ENCODE measurements at regions not wholly inside any gene's neighbourhood (a gene's known extent, or its start where the extent isn't known, plus 50 kb on each side); places are given as distances from the start of the nearest gene placed in this dataset.

DNA sequence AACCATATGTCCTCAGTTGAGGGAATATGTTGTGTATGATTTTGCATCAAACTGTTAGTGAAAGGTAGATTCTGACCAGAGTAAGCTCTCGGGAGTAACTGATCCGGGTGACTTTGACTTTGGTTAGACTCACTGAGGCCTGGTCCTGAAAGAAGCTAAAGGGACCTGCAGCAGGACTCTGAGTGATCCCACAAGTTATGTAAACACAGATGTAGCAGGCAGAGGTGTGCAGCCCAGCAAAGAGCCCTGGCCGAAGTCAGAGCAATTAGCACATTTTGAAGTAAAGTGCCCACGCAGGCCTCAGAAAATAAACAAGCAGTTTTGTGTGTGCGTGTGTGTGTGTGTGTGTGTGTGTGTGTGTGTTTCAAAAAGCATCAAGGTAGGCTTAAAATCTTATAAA is 245.6 kb upstream of the FERD3L start:
- Histone ChIP-seq H3K4me3 (no peak overlapping the region), H3K36me3 (ENCODE audit: low read depth) (no peaks in the 10 kb centered on the region), H3K4me1 (ENCODE audit: low read depth) (no peaks in the 10 kb centered on the region), H3K9me3 (no peaks in the 10 kb centered on the region)
- intact Hi-C loops (cut with DNase I, micrococcal nuclease): no loop called here
- no peak for DNase-seq
- no peak for ATAC-seq
- no peak for TF ChIP-seq CTCF (IDR thresholded peaks at IDR 0.05)

GRCh38 chr7:19381321-19381720 is 236.1 kb upstream of the FERD3L start:
- TF ChIP-seq CTCF (IDR thresholded peaks at IDR 0.05): no peak
- ATAC-seq: no peak
- no peaks in the 10 kb centered on the region for H3K4me1 ChIP-seq (ENCODE audit: low read depth)
- no peaks in the 10 kb centered on the region for H3K36me3 ChIP-seq (ENCODE audit: low read depth)
- H3K9me3 ChIP-seq: no peaks in the 10 kb centered on the region
- DNase-seq: no peak
- H3K4me3 ChIP-seq: no peak overlapping the region
- intact Hi-C loops (cut with DNase I, micrococcal nuclease): no loop called here

GRCh38 chr7:19378345-19378714 is 233.1 kb upstream of the FERD3L start:
- DNase-seq: no peak
- Histone ChIP-seq H3K36me3 (ENCODE audit: low read depth) (no peaks in the 10 kb centered on the region), H3K4me3 (no peak overlapping the region), H3K9me3 (no peaks in the 10 kb centered on the region), H3K4me1 (ENCODE audit: low read depth) (no peaks in the 10 kb centered on the region)
- TF ChIP-seq CTCF (IDR thresholded peaks at IDR 0.05): no peak
- intact Hi-C loops (cut with DNase I, micrococcal nuclease): no loop called here
- no peak for ATAC-seq

DNA sequence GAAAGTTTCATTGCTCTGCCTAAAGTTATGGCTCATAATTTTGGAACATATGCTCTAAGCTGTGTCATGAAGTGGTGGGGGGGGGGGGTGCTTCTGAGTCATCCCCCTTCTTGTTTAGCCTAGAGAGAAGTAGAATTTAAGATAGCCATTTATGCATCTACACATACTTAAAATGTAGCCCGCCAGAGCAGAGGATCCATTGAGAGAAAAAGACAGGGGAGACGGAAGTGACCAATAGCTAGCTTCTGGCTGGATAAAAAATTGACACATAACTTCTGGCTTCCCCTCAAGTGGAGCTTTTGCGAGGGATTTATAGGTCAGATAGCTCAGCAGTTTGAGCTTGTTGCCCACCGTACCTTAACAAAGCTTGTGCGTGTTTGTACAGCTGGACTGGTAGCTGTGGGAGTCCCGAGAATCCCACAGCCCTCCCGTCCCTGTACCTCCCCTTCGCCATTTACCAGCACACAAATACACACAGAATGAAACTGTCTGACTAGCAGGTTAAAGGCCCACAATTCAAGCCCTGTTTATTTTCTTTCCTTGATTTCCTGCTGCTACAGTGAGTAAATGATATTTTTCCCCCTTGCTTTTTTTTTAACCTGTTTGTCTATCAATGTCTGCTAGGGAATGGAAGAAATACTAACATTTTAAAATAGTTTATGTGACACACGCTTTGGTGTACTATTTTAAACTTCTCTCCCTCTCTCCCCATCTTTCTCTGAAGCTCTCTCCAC is 232.6 kb upstream of the FERD3L start:
- ATAC-seq (no peak), DNase-seq (no peak)
- H3K9me3 ChIP-seq: no peaks in the 10 kb centered on the region
- H3K4me1 ChIP-seq (ENCODE audit: low read depth): no peaks in the 10 kb centered on the region
- no peak overlapping the region for H3K4me3 ChIP-seq
- intact Hi-C loops (cut with DNase I, micrococcal nuclease): no loop called here
- H3K36me3 ChIP-seq (ENCODE audit: low read depth): no peaks in the 10 kb centered on the region
- TF ChIP-seq CTCF (IDR thresholded peaks at IDR 0.05): no peak

- intact Hi-C loops (cut with DNase I, micrococcal nuclease): no loop called here
- H3K9me3 ChIP-seq: no peaks in the 10 kb centered on the region
- ATAC-seq: no peak
- no peaks in the 10 kb centered on the region for H3K4me1 ChIP-seq (ENCODE audit: low read depth)
- H3K4me3 ChIP-seq: no peak overlapping the region
- no peak for TF ChIP-seq CTCF (IDR thresholded peaks at IDR 0.05)
- DNase-seq: no peak
- H3K36me3 ChIP-seq (ENCODE audit: low read depth): no peaks in the 10 kb centered on the region
These were observed 231.3 kb upstream of the FERD3L start for GRCh38 chr7:19376538-19376937.

DNA sequence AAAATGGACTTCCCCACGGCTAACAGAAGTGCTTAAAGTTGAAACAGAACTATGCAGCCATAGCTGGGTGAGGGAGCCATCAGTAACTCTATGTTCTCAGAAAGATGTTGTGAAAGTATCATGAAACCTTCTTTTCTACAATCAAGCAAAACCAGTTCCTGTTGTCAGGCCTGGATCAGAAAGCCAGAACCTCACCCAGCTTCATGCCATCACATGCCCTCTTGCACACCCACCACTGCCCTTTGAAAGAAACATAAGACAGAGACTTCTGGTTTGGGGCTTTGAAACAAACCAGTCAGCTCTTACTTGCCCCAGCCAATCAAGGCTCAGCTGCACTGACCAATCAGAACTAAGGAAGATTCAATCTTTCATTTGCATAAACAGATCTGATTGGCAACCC is 230.8 kb upstream of the FERD3L start:
- Histone ChIP-seq H3K4me1 (ENCODE audit: low read depth) (no peaks in the 10 kb centered on the region), H3K36me3 (ENCODE audit: low read depth) (no peaks in the 10 kb centered on the region), H3K4me3 (no peak overlapping the region), H3K9me3 (no peaks in the 10 kb centered on the region)
- DNase-seq: no peak
- intact Hi-C loops (cut with DNase I, micrococcal nuclease): no loop called here
- no peak for ATAC-seq
- no peak for TF ChIP-seq CTCF (IDR thresholded peaks at IDR 0.05)
